Tibial nerve (tissue), 3 donors: ENCODE measurements at regions not wholly inside any gene's neighbourhood (a gene's known extent, or its start where the extent isn't known, plus 50 kb on each side); places are given as distances from the start of the nearest gene placed in this dataset.

ENCODE experiments used
- POLR2A ChIP-seq, 2 donors: fragments of 450-650 bp; IDR thresholded peaks; one replicate each; pipeline ENCODE4 v1.6.1; 2017; ENCODE audit warnings: antibody characterized with exemption in 2 of 2, mild to moderate bottlenecking in 2 of 2, moderate library complexity in 2 of 2
- TF ChIP-seq, protein P1 (sequence below), 5 experiments: fragments of 200-600 bp in 3 of 5; fragments of 450-650 bp in 2 of 5; sonication (generic) in 3 of 5; IDR thresholded peaks; one replicate each; pipeline ENCODE4 v1.5.1; 2016 to 2019; ENCODE audit warnings: antibody characterized with exemption in 5 of 5, mild to moderate bottlenecking in 3 of 5, moderate library complexity in 2 of 5

DNA sequence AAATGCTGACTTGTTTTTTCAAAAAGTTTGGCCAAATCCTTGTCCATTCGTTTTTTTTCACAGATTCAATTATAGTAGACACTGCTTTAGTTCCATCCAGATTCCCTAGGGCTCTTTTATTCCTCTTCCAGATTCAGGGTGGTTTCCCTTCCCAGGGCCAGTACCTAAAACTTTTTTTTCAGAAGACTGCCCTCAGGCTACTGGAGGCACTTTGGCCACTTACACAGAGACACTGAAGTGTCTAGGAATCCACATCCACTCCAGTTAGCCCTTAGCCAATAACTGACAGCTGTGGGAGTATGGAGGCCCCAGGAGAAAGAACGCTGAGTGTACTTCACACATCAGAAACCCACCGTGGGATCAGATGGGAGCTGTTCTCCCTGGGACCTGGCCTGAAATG is 77.3 kb downstream of the CCDC34 start:
- TF ChIP-seq, protein P1, sequence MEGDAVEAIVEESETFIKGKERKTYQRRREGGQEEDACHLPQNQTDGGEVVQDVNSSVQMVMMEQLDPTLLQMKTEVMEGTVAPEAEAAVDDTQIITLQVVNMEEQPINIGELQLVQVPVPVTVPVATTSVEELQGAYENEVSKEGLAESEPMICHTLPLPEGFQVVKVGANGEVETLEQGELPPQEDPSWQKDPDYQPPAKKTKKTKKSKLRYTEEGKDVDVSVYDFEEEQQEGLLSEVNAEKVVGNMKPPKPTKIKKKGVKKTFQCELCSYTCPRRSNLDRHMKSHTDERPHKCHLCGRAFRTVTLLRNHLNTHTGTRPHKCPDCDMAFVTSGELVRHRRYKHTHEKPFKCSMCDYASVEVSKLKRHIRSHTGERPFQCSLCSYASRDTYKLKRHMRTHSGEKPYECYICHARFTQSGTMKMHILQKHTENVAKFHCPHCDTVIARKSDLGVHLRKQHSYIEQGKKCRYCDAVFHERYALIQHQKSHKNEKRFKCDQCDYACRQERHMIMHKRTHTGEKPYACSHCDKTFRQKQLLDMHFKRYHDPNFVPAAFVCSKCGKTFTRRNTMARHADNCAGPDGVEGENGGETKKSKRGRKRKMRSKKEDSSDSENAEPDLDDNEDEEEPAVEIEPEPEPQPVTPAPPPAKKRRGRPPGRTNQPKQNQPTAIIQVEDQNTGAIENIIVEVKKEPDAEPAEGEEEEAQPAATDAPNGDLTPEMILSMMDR (IDR thresholded peaks at IDR 0.05) = no peak
- no peak for TF ChIP-seq POLR2A (IDR thresholded peaks at IDR 0.05)
